Glutamatergic neuron (in vitro differentiated cells): ENCODE measurements at regions not wholly inside any gene's neighbourhood (a gene's known extent, or its start where the extent isn't known, plus 50 kb on each side); places are given as distances from the start of the nearest gene placed in this dataset.

ENCODE experiments used
- DNase-seq: peaks from one replicate; pipeline ENCODE4 v3.0.0; 2022
- H3K27ac Mint-ChIP-seq: one replicate; pipeline ENCODE4 v1.8.0; 2020; ENCODE audit warnings: mild to moderate bottlenecking, mixed read lengths, inconsistent platforms; ENCODE audit not compliant: unreplicated experiment
- H3K27me3 Mint-ChIP-seq: one replicate; pipeline ENCODE4 v1.8.0; 2020; ENCODE audit warnings: mild to moderate bottlenecking, moderate library complexity, mixed read lengths, inconsistent platforms; ENCODE audit not compliant: unreplicated experiment
- H3K36me3 Mint-ChIP-seq: one replicate; pipeline ENCODE4 v1.8.0; 2020; ENCODE audit warnings: mild to moderate bottlenecking, mixed read lengths, inconsistent platforms; ENCODE audit not compliant: unreplicated experiment
- H3K4me1 Mint-ChIP-seq: one replicate; pipeline ENCODE4 v1.8.0; 2020; ENCODE audit warnings: mild to moderate bottlenecking, low read depth, mixed read lengths, inconsistent platforms; ENCODE audit not compliant: unreplicated experiment
- H3K4me3 Mint-ChIP-seq: one replicate; pipeline ENCODE4 v1.8.0; 2020; ENCODE audit warnings: mild to moderate bottlenecking, mixed read lengths, inconsistent platforms; ENCODE audit not compliant: unreplicated experiment
- H3K9me3 Mint-ChIP-seq: one replicate; pipeline ENCODE4 v1.8.0; 2020; ENCODE audit warnings: mild to moderate bottlenecking, moderate library complexity, mixed read lengths, inconsistent platforms; ENCODE audit not compliant: unreplicated experiment
- TF ChIP-seq, protein P1 (sequence below): fragments of 200-600 bp; sonication (generic); IDR thresholded peaks from one replicate; pipeline ENCODE4 v1.5.0; 2021; ENCODE audit not compliant: partially characterized antibody, unreplicated experiment

DNA sequence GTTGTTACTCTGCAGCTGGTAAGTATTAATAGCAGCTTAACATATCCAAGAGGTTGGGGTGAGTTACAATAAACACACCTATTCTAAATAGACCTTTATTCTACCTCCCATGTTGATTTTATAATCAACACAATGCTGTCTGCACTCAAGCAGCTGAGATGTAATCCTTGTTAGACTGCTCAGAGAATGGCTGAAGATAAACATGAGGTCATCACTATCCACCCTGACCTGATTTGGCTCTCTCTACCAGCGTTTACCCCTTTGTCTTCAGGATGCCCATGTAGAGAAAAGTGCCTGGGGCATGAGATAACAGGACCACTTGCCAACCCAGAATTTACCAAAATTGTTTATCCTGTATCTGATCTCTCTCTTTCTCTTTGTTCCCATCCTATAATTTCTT lies 220.7 kb upstream of the DEFB112 start:
- H3K27ac Mint-ChIP-seq = no peak overlapping the region
- H3K27me3 Mint-ChIP-seq = no peaks in the 10 kb centered on the region
- peaks cover 6% of the 10 kb centered on the region for H3K4me1 Mint-ChIP-seq
- TF ChIP-seq, protein P1, sequence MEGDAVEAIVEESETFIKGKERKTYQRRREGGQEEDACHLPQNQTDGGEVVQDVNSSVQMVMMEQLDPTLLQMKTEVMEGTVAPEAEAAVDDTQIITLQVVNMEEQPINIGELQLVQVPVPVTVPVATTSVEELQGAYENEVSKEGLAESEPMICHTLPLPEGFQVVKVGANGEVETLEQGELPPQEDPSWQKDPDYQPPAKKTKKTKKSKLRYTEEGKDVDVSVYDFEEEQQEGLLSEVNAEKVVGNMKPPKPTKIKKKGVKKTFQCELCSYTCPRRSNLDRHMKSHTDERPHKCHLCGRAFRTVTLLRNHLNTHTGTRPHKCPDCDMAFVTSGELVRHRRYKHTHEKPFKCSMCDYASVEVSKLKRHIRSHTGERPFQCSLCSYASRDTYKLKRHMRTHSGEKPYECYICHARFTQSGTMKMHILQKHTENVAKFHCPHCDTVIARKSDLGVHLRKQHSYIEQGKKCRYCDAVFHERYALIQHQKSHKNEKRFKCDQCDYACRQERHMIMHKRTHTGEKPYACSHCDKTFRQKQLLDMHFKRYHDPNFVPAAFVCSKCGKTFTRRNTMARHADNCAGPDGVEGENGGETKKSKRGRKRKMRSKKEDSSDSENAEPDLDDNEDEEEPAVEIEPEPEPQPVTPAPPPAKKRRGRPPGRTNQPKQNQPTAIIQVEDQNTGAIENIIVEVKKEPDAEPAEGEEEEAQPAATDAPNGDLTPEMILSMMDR = no peak
- no peak overlapping the region for H3K4me3 Mint-ChIP-seq
- peaks cover 2% of the 10 kb centered on the region for H3K9me3 Mint-ChIP-seq
- no peaks in the 10 kb centered on the region for H3K36me3 Mint-ChIP-seq
- no peak for DNase-seq

- Mint-ChIP-seq H3K4me1 (peaks cover 6% of the 10 kb centered on the region), H3K9me3 (peaks cover 2% of the 10 kb centered on the region), H3K27me3 (no peaks in the 10 kb centered on the region), H3K36me3 (no peaks in the 10 kb centered on the region), H3K4me3 (no peak overlapping the region), H3K27ac (no peak overlapping the region)
- TF ChIP-seq, protein P1 = no peak
- no peak for DNase-seq
Measured at GRCh38 chr6:50271266-50271665, 221.5 kb upstream of the DEFB112 start.

- H3K9me3 Mint-ChIP-seq = peaks cover 2% of the 10 kb centered on the region
- peaks cover 6% of the 10 kb centered on the region for H3K4me1 Mint-ChIP-seq
- no peak overlapping the region for H3K4me3 Mint-ChIP-seq
- TF ChIP-seq, protein P1 = no peak
- DNase-seq = no peak
- H3K36me3 Mint-ChIP-seq = no peaks in the 10 kb centered on the region
- no peak overlapping the region for H3K27ac Mint-ChIP-seq
- no peaks in the 10 kb centered on the region for H3K27me3 Mint-ChIP-seq
Measured at GRCh38 chr6:50271817-50272216, 222.1 kb upstream of the DEFB112 start.

- H3K27me3 Mint-ChIP-seq = no peaks in the 10 kb centered on the region
Measured at GRCh38 chr6:50272611-50273010, 222.9 kb upstream of the DEFB112 start.

DNA sequence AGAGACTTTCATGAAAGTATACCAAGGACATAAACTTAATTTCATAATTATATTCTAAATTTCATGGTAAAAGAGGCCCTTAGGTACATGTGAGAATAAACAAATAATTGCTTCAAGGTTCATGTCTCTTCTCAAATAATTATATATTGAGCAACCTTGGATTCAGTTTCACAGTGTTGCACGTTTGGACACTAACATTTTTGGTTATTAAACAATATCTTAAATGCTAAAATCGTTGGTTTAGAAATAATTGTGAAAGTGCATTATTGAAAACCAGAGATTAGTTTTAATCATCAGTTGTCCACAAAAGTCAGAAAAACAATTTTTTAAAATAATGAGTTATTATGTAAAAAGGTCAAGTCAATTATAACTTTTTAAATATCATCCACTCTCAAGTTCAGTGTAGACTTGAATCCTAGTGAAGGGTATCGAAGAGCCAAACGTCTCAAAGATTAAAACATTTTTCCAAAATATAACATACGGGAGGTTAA lies 227.1 kb upstream of the DEFB112 start:
- DNase-seq = no peak
- no peak overlapping the region for H3K4me3 Mint-ChIP-seq
- H3K9me3 Mint-ChIP-seq = no peaks in the 10 kb centered on the region
- no peaks in the 10 kb centered on the region for H3K36me3 Mint-ChIP-seq
- H3K4me1 Mint-ChIP-seq = no peaks in the 10 kb centered on the region
- TF ChIP-seq, protein P1 = no peak
- no peaks in the 10 kb centered on the region for H3K27me3 Mint-ChIP-seq
- H3K27ac Mint-ChIP-seq = no peak overlapping the region

More at GRCh38 chr6:50272611-50273010, 222.9 kb upstream of the DEFB112 start:
- Mint-ChIP-seq H3K4me3 (no peak overlapping the region), H3K9me3 (peaks cover 2% of the 10 kb centered on the region), H3K4me1 (peaks cover 6% of the 10 kb centered on the region), H3K27ac (no peak overlapping the region), H3K36me3 (no peaks in the 10 kb centered on the region)
- TF ChIP-seq, protein P1 = no peak
- DNase-seq = no peak
